Left ventricle myocardium inferior (tissue), 1 donor: ENCODE measurements at regions not wholly inside any gene's neighbourhood (a gene's known extent, or its start where the extent isn't known, plus 50 kb on each side); places are given as distances from the start of the nearest gene placed in this dataset.
"Not testable (repeated sequence)": the region's sequence is repeated elsewhere in the genome, so short reads cannot be mapped to it uniquely, and the experiment has no call there.

ENCODE experiments used
- DNase-seq: peaks from one replicate; pipeline ENCODE4 v3.0.0-alpha.2; 2020
- H3K27ac ChIP-seq: fragments of 200-600 bp; replicated peaks from 2 replicates; pipeline ENCODE4 v1.8.0; 2021
- H3K27me3 ChIP-seq: fragments of 200-600 bp; 2 replicates; pipeline ENCODE4 v1.8.0; 2021; ENCODE audit warnings: low read depth
- H3K36me3 ChIP-seq: fragments of 200-600 bp; 2 replicates; pipeline ENCODE4 v1.8.0; 2021
- H3K4me1 ChIP-seq: fragments of 200-600 bp; 2 replicates; pipeline ENCODE4 v1.8.0; 2021
- H3K4me3 ChIP-seq: fragments of 200-600 bp; 2 replicates; pipeline ENCODE4 v1.8.0; 2021; ENCODE audit warnings: mild to moderate bottlenecking, moderate library complexity
- H3K9me3 ChIP-seq: fragments of 200-600 bp; replicated peaks from 2 replicates; pipeline ENCODE4 v1.8.0; 2021
- intact Hi-C: fragments of 100-400 bp; cut with micrococcal nuclease; formaldehyde crosslinking; loops from one replicate; pipeline ENCODE4 v1.11.0; 2022
- TF ChIP-seq, protein P1 (sequence below): fragments of 200-600 bp; IDR thresholded peaks from 2 replicates; pipeline ENCODE4 v1.8.0; 2021; ENCODE audit warnings: antibody characterized with exemption, mild to moderate bottlenecking, borderline replicate concordance
- donor health status: DM: no; HTN: yes; CAD: no; lungs with severe emphysema.

- H3K27ac ChIP-seq = no peak overlapping the region
- H3K9me3 ChIP-seq = no peaks in the 10 kb centered on the region
- no peaks in the 10 kb centered on the region for H3K36me3 ChIP-seq
- TF ChIP-seq, protein P1, sequence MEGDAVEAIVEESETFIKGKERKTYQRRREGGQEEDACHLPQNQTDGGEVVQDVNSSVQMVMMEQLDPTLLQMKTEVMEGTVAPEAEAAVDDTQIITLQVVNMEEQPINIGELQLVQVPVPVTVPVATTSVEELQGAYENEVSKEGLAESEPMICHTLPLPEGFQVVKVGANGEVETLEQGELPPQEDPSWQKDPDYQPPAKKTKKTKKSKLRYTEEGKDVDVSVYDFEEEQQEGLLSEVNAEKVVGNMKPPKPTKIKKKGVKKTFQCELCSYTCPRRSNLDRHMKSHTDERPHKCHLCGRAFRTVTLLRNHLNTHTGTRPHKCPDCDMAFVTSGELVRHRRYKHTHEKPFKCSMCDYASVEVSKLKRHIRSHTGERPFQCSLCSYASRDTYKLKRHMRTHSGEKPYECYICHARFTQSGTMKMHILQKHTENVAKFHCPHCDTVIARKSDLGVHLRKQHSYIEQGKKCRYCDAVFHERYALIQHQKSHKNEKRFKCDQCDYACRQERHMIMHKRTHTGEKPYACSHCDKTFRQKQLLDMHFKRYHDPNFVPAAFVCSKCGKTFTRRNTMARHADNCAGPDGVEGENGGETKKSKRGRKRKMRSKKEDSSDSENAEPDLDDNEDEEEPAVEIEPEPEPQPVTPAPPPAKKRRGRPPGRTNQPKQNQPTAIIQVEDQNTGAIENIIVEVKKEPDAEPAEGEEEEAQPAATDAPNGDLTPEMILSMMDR = no peak
- H3K4me1 ChIP-seq = no peaks in the 10 kb centered on the region
- no peak overlapping the region for H3K4me3 ChIP-seq
- DNase-seq = no peak
- intact Hi-C loops = no loop called here
- H3K27me3 ChIP-seq = no peaks in the 10 kb centered on the region
Observed at GRCh38 chr5:163889369-163889768, 383.9 kb downstream of the MAT2B start.

DNA sequence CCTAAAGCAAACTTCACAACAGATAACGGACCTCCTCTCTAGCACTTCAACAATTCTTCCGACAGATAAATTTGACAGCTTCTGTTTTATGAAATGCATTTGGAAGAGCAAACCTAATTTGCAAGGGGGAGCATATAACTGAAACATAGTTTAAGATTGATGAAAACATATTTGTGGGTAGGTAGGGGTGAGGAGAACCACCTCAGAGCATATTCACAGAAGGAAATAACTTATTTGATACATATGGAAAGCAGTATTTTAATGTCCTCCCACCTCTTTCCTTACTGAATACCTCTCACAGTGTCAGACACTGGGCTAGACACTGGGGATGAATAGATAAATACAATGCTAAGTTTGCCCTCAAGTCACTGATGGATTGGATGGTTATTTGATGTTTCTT, 384.8 kb downstream of the MAT2B start:
- Histone ChIP-seq H3K9me3 (no peaks in the 10 kb centered on the region), H3K4me3 (no peak overlapping the region), H3K36me3 (no peaks in the 10 kb centered on the region), H3K27me3 (no peaks in the 10 kb centered on the region), H3K4me1 (no peaks in the 10 kb centered on the region), H3K27ac (no peak overlapping the region)
- TF ChIP-seq, protein P1 = no peak
- DNase-seq = no peak
- intact Hi-C loops = no loop called here

DNA sequence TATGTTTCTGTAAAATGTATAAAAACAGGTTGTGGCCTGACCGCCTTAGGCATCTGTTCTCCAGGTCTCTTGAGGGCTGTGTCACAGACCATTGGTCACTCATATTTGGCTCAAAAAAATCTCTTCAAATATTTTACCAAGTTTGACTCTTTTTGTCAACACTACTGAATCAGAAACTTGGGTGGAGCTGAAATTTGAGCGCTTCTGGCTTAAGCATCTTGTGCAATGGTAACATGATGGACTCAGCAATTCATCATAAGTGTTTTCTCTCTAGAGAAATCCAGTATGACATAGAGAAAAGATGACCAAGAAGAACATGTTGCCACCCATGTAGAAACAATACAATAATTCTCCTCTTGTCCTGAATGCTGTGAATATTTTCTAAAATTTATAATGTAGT, 387.9 kb downstream of the MAT2B start:
- no peak overlapping the region for H3K4me3 ChIP-seq
- H3K4me1 ChIP-seq = no peaks in the 10 kb centered on the region
- H3K27ac ChIP-seq = no peak overlapping the region
- no peak for DNase-seq
- intact Hi-C loops = no loop called here
- TF ChIP-seq, protein P1 = no peak
- H3K36me3 ChIP-seq = no peaks in the 10 kb centered on the region
- no peaks in the 10 kb centered on the region for H3K9me3 ChIP-seq
- H3K27me3 ChIP-seq = no peaks in the 10 kb centered on the region

GRCh38 chr5:163894645-163895044, 389.2 kb downstream of the MAT2B start:
- TF ChIP-seq, protein P1 = no peak
- H3K4me3 ChIP-seq = no peak overlapping the region

DNA sequence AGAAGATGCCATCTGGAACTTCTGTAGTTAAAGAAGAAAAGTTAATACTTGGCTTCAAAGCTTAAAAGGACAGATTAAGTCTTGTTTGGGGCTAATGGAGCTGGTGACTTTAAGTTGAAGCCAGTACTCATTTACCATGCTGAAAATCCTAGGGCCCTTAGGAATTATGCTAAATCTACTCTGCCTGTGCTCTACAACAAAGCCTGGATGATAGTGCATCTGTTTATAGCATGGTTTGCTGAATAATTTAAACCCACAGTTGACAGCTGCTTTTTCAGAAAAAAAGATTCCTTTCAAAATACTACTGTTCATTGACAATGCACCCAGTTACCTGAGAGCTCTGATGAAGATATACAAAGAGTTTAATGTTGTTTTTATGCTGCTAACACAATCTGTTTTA, 393.5 kb downstream of the MAT2B start:
- H3K4me3 ChIP-seq = no peak overlapping the region
- intact Hi-C loops = no loop called here
- no peaks in the 10 kb centered on the region for H3K36me3 ChIP-seq
- peaks cover 21% of the 10 kb centered on the region for H3K9me3 ChIP-seq
- no peaks in the 10 kb centered on the region for H3K4me1 ChIP-seq
- TF ChIP-seq, protein P1 = no peak
- no peak overlapping the region for H3K27ac ChIP-seq
- DNase-seq = no peak
- no peaks in the 10 kb centered on the region for H3K27me3 ChIP-seq

More at GRCh38 chr5:163894645-163895044, 389.2 kb downstream of the MAT2B start:
- Histone ChIP-seq H3K27me3 (no peaks in the 10 kb centered on the region), H3K36me3 (no peaks in the 10 kb centered on the region), H3K4me1 (no peaks in the 10 kb centered on the region), H3K9me3 (no peaks in the 10 kb centered on the region), H3K27ac (no peak overlapping the region)
- no peak for DNase-seq
- intact Hi-C loops = no loop called here

GRCh38 chr5:163907783-163908182, 402.4 kb downstream of the MAT2B start:
- H3K27ac ChIP-seq, H3K4me3 ChIP-seq, H3K36me3 ChIP-seq, H3K27me3 ChIP-seq, DNase-seq, intact Hi-C loops, H3K4me1 ChIP-seq: not testable (repeated sequence)
- peaks cover 26% of the 10 kb centered on the region for H3K9me3 ChIP-seq
